SK-N-SH (cell line): ENCODE measurements at regions not wholly inside any gene's neighbourhood (a gene's known extent, or its start where the extent isn't known, plus 50 kb on each side); places are given as distances from the start of the nearest gene placed in this dataset.
A peak's percentile ranks its signal among the peaks of the same experiment; 100 is the strongest.

ENCODE experiments used
- ELF1 ChIP-seq: IDR thresholded peaks from 2 replicates; pipeline ENCODE4 v1.4.0; 2012
- EP300 ChIP-seq, 2 experiments: IDR thresholded peaks; 2 replicates each; pipeline versions ENCODE4 v1.4.0 to v1.6.1; 2012; ENCODE audit warnings: borderline replicate concordance in 1 of 2, low read depth in 1 of 2, low read length in 1 of 2
- POLR2AphosphoS5 ChIP-seq: IDR thresholded peaks from 2 replicates; pipeline ENCODE4 v1.6.1; 2012; ENCODE audit warnings: low read depth, low read length
- TEAD4 ChIP-seq: IDR thresholded peaks from 2 replicates; pipeline ENCODE4 v1.4.0; 2012; ENCODE audit warnings: mild to moderate bottlenecking, borderline replicate concordance; ENCODE audit not compliant: insufficient read depth
- TF ChIP-seq, protein P1 (sequence below): fragments of 200-600 bp; sonication (generic); IDR thresholded peaks from 2 replicates; pipeline ENCODE4 v1.6.1; 2017; ENCODE audit warnings: antibody characterized with exemption, mild to moderate bottlenecking, moderate library complexity
- TF ChIP-seq, protein P2 (sequence below): fragments of 150-350 bp; IDR thresholded peaks from 2 replicates; pipeline ENCODE4 v1.6.1; 2016; ENCODE audit warnings: mild to moderate bottlenecking, low read depth, low read length

DNA sequence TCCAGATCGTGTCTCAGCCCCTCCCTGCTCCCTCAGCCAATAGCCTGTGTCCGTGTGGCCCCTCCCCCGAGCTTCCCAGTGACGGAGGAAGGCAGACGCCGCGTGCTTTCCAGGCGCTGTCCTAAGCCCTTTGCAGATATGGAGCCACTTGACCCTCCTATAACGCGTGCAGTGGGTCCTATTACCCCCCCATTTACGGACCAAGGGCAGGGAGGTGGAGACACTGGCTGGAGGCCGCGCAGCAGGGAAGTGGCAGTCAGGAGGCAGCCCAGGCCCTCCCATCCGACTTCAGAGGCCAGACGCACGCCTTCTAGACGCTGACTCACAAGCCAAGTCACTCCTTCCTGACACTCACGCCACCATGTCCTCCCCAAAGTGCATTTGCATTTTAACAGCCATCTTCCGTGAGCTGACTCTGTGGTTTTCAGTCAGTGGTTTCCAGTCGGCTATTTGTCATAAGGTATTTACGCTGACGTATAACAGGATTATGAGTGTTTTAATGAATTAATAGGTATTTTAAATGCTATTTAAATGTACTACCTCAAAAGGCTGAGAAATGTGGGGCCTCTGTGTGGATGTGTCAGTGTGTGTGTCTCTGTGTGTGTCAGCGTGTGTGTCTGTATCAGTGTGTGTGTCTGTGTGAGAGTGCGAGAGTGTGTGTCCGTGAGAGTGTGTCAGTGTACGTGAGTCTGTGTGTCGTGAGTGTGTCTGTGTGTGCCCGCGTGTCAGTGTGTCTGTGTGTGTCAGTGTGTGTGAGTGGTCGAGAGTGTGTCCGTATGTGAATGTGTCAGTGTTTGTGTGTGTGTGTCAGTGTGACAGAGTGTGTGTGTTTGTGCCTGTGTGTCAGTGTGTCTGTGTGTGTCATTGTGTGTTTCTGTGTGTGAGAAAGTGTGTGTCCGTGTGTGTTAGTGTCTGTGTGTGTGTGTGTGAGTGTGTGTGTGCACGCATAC is 92.0 kb upstream of the INSIG1 start:
- TF ChIP-seq, protein P1, sequence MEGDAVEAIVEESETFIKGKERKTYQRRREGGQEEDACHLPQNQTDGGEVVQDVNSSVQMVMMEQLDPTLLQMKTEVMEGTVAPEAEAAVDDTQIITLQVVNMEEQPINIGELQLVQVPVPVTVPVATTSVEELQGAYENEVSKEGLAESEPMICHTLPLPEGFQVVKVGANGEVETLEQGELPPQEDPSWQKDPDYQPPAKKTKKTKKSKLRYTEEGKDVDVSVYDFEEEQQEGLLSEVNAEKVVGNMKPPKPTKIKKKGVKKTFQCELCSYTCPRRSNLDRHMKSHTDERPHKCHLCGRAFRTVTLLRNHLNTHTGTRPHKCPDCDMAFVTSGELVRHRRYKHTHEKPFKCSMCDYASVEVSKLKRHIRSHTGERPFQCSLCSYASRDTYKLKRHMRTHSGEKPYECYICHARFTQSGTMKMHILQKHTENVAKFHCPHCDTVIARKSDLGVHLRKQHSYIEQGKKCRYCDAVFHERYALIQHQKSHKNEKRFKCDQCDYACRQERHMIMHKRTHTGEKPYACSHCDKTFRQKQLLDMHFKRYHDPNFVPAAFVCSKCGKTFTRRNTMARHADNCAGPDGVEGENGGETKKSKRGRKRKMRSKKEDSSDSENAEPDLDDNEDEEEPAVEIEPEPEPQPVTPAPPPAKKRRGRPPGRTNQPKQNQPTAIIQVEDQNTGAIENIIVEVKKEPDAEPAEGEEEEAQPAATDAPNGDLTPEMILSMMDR = no peak
- TF ChIP-seq EP300 (IDR thresholded peaks at IDR 0.05; ENCODE audit: borderline replicate concordance in 1 of 2, low read depth in 1 of 2, low read length in 1 of 2) (peak in 1 of 2 experiments; percentile 22; a peak in 1 of 4 replicates), TEAD4 (no peak), ELF1 (no peak), POLR2AphosphoS5 (no peak)
- TF ChIP-seq, protein P2, sequence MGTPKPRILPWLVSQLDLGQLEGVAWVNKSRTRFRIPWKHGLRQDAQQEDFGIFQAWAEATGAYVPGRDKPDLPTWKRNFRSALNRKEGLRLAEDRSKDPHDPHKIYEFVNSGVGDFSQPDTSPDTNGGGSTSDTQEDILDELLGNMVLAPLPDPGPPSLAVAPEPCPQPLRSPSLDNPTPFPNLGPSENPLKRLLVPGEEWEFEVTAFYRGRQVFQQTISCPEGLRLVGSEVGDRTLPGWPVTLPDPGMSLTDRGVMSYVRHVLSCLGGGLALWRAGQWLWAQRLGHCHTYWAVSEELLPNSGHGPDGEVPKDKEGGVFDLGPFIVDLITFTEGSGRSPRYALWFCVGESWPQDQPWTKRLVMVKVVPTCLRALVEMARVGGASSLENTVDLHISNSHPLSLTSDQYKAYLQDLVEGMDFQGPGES = no peak
